ENCODE measurements at regions not wholly inside any gene's neighbourhood (a gene's known extent, or its start where the extent isn't known, plus 50 kb on each side); places are given as distances from the start of the nearest gene placed in this dataset.

- TF ChIP-seq POLR2A (IDR thresholded peaks at IDR 0.05; ENCODE audit: extremely low read depth, insufficient read length), result no peak
- no peak for TF ChIP-seq CTCF (IDR thresholded peaks at IDR 0.05; ENCODE audit: low read depth, low read length)
- no peak for TF ChIP-seq MAX (IDR thresholded peaks at IDR 0.05; ENCODE audit: low read depth, low read length)
Measured at GRCh38 chr7:96578606-96579005, 131.0 kb downstream of the SEM1 start.

Measured in NB4 (cell line).